H9 (cell line): ENCODE measurements at regions not wholly inside any gene's neighbourhood (a gene's known extent, or its start where the extent isn't known, plus 50 kb on each side); places are given as distances from the start of the nearest gene placed in this dataset.

Source experiments
- DNase-seq: peaks from one replicate; pipeline ENCODE4 v3.0.0-alpha.2; 2017
- H2AFZ ChIP-seq: one replicate; pipeline ENCODE4 v1.6.1; 2013; ENCODE audit warnings: mild to moderate bottlenecking, low read length, control low read depth, moderate library complexity
- H2AK5ac ChIP-seq: 2 replicates; pipeline ENCODE4 v1.6.1; 2013; ENCODE audit warnings: low read length, control low read depth, mixed read lengths; ENCODE audit not compliant: insufficient read length
- H2BK120ac ChIP-seq: one replicate; pipeline ENCODE4 v1.6.1; 2013; ENCODE audit warnings: low read depth, mild to moderate bottlenecking, low read length, control low read depth, inconsistent platforms; ENCODE audit not compliant: poor library complexity, severe bottlenecking
- H2BK12ac ChIP-seq: 2 replicates; pipeline ENCODE4 v1.6.1; 2013; ENCODE audit warnings: low read length, control low read depth, mixed read lengths, low read depth; ENCODE audit not compliant: insufficient read length
- H2BK15ac ChIP-seq: 2 replicates; pipeline ENCODE4 v1.6.1; 2013; ENCODE audit warnings: low read depth, low read length, control low read depth
- H2BK20ac ChIP-seq: one replicate; pipeline ENCODE4 v1.6.1; 2013; ENCODE audit warnings: low read depth, mild to moderate bottlenecking, low read length, control low read depth, inconsistent platforms; ENCODE audit not compliant: poor library complexity, severe bottlenecking
- H2BK5ac ChIP-seq: 2 replicates; pipeline ENCODE4 v1.6.1; 2013; ENCODE audit warnings: low read length, control low read depth, mixed read lengths; ENCODE audit not compliant: insufficient read length
- H3K14ac ChIP-seq: 2 replicates; pipeline ENCODE4 v1.6.1; 2013; ENCODE audit warnings: low read length, control low read depth; ENCODE audit not compliant: insufficient read depth
- H3K18ac ChIP-seq: 2 replicates; pipeline ENCODE4 v1.6.1; 2013; ENCODE audit warnings: low read depth, mild to moderate bottlenecking, mixed read lengths, low read length, control low read depth; ENCODE audit not compliant: insufficient read length
- H3K23ac ChIP-seq: 2 replicates; pipeline ENCODE4 v1.6.1; 2013; ENCODE audit warnings: low read length, control low read depth, mixed read lengths, low read depth; ENCODE audit not compliant: insufficient read length
- H3K23me2 ChIP-seq: 2 replicates; pipeline ENCODE4 v1.6.1; 2013; ENCODE audit warnings: low read depth, mild to moderate bottlenecking, mixed read lengths, low read length, control low read depth; ENCODE audit not compliant: insufficient read length, poor library complexity, severe bottlenecking
- H3K27ac ChIP-seq: 2 replicates; pipeline ENCODE4 v1.5.1; 2013; ENCODE audit warnings: low read length, control low read depth, mixed read lengths, low read depth; ENCODE audit not compliant: insufficient read length
- H3K27me3 ChIP-seq: 2 replicates; pipeline ENCODE4 v1.6.1; 2013; ENCODE audit warnings: low read length, control low read depth, inconsistent platforms; ENCODE audit not compliant: insufficient read depth
- H3K4ac ChIP-seq: 2 replicates; pipeline ENCODE4 v1.6.1; 2013; ENCODE audit warnings: low read depth, mild to moderate bottlenecking, control low read depth, inconsistent platforms, low read length, moderate library complexity
- H3K4me1 ChIP-seq: 2 replicates; pipeline ENCODE4 v1.6.1; 2013; ENCODE audit warnings: low read length, control low read depth, inconsistent platforms; ENCODE audit not compliant: insufficient read depth
- H3K4me2 ChIP-seq: 2 replicates; pipeline ENCODE4 v1.6.1; 2013; ENCODE audit warnings: low read length, control low read depth, mixed read lengths; ENCODE audit not compliant: insufficient read length, insufficient read depth
- H3K56ac ChIP-seq: 2 replicates; pipeline ENCODE4 v1.6.1; 2013; ENCODE audit warnings: low read depth, mild to moderate bottlenecking, mixed read lengths, low read length, control low read depth; ENCODE audit not compliant: insufficient read length
- H3K79me1 ChIP-seq: 2 replicates; pipeline ENCODE4 v1.6.1; 2013; ENCODE audit warnings: low read depth, mild to moderate bottlenecking, moderate library complexity, low read length, control low read depth, inconsistent platforms; ENCODE audit not compliant: insufficient read depth, poor library complexity, severe bottlenecking
- H3K79me2 ChIP-seq: 2 replicates; pipeline ENCODE4 v1.6.1; 2013; ENCODE audit warnings: low read length, control low read depth, inconsistent platforms; ENCODE audit not compliant: insufficient read depth
- H3K9ac ChIP-seq: 2 replicates; pipeline ENCODE4 v1.6.1; 2013; ENCODE audit warnings: low read length, control low read depth, mixed read lengths; ENCODE audit not compliant: insufficient read length; ENCODE audit errors: extremely low read depth
- H3K9me3 ChIP-seq: one replicate; pipeline ENCODE4 v1.6.1; 2013; ENCODE audit warnings: low read depth, low read length, inconsistent platforms; ENCODE audit not compliant: control insufficient read depth
- H3T11ph ChIP-seq: one replicate; pipeline ENCODE4 v1.6.1; 2013; ENCODE audit warnings: mild to moderate bottlenecking, low read length, control low read depth, inconsistent platforms
- H4K20me1 ChIP-seq: one replicate; pipeline ENCODE4 v1.6.1; 2013; ENCODE audit not compliant: control insufficient read depth, insufficient read length, insufficient read depth
- H4K5ac ChIP-seq: 2 replicates; pipeline ENCODE4 v1.6.1; 2013; ENCODE audit warnings: low read depth, mild to moderate bottlenecking, mixed read lengths, low read length, control low read depth; ENCODE audit not compliant: insufficient read length
- H4K8ac ChIP-seq: replicated peaks from 2 replicates; pipeline ENCODE4 v1.6.1; 2013; ENCODE audit warnings: low read length, control low read depth, mixed read lengths, low read depth; ENCODE audit not compliant: insufficient read length
- H4K91ac ChIP-seq: 2 replicates; pipeline ENCODE4 v1.6.1; 2013; ENCODE audit warnings: low read depth, mild to moderate bottlenecking, moderate library complexity, mixed read lengths, low read length, control low read depth; ENCODE audit not compliant: insufficient read length
- H3K27ac Mint-ChIP-seq, 3 experiments: 2 replicates in 2 of 3; 3 replicates in 1 of 3; pipeline ENCODE4 v1.8.0; 2020 to 2021; ENCODE audit warnings: mixed read lengths in 3 of 3, mild to moderate bottlenecking in 1 of 3, moderate library complexity in 1 of 3
- H3K27me3 Mint-ChIP-seq: 2 replicates; pipeline ENCODE4 v1.8.0; 2021; ENCODE audit warnings: low read depth, mild to moderate bottlenecking, moderate library complexity, mixed read lengths
- H3K36me3 Mint-ChIP-seq, 3 experiments: 2 replicates in 2 of 3; 3 replicates in 1 of 3; pipeline ENCODE4 v1.8.0; 2020 to 2021; ENCODE audit warnings: low read depth in 3 of 3, mixed read lengths in 3 of 3; ENCODE audit not compliant: insufficient read depth in 1 of 3
- H3K4me1 Mint-ChIP-seq, 2 experiments: 2 replicates each; pipeline ENCODE4 v1.8.0; 2020; ENCODE audit warnings: mixed read lengths in 2 of 2
- H3K4me3 Mint-ChIP-seq, 2 experiments: 2 replicates in 1 of 2; 3 replicates in 1 of 2; pipeline ENCODE4 v1.8.0; 2020 to 2021; ENCODE audit warnings: mild to moderate bottlenecking in 2 of 2, mixed read lengths in 2 of 2, moderate library complexity in 1 of 2
- H3K9me3 Mint-ChIP-seq, 2 experiments: 2 replicates in 1 of 2; 3 replicates in 1 of 2; pipeline ENCODE4 v1.8.0; 2020; ENCODE audit warnings: mild to moderate bottlenecking in 2 of 2, mixed read lengths in 2 of 2, moderate library complexity in 1 of 2
- WGBS: extraction: QIAGEN DNeasy Blood & Tissue Kit; methylation state at CpG from one replicate; pipeline ENCODE4 v1.1.7; 2013; ENCODE audit warnings: missing lambda C conversion rate, low lambda C conversion rate, mixed read lengths; ENCODE audit not compliant: insufficient read length; ENCODE audit errors: extremely low coverage; 5-methylcytosine and 5-hydroxymethylcytosine counted together
- TF ChIP-seq, protein P1 (sequence below): fragments of 200-600 bp; sonication (generic); conservative IDR thresholded peaks from 3 replicates; pipeline ENCODE4 v1.8.0; 2021; ENCODE audit warnings: antibody characterized with exemption, mild to moderate bottlenecking

DNA sequence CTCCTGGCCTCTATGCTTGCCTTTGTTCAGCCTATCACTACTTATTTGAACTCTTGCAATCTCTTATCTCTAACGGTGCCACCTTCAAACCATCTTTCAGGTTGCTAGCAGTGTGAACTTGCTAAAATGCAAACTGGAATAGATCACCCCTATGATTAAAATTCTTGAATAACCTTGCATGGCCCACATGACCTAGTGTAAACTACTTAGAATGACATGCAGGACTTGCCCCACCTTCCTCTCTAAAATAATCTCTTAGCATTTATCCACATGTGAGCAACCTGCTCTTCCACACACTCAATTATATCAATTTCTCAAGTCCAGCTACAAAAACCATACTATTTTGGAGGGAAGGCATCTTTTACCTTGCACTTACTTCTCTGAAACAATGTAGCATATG, 137.6 kb downstream of the ETAA1 start:
- H3T11ph ChIP-seq: no peak overlapping the region
- no peaks in the 10 kb centered on the region for H3K79me1 ChIP-seq
- no peak overlapping the region for H4K8ac ChIP-seq
- H3K27ac ChIP-seq: no peak overlapping the region
- no peaks in the 10 kb centered on the region for H3K9me3 ChIP-seq
- H3K27ac Mint-ChIP-seq: no peak overlapping the region
- no peak overlapping the region for H2BK15ac ChIP-seq
- no peaks in the 10 kb centered on the region for H4K20me1 ChIP-seq
- no peaks in the 10 kb centered on the region for H3K23me2 ChIP-seq
- H3K4me2 ChIP-seq: no peak overlapping the region
- peaks cover 15 to 23% of the 10 kb centered on the region in 2 experiments for H3K9me3 Mint-ChIP-seq
- TF ChIP-seq, protein P1, sequence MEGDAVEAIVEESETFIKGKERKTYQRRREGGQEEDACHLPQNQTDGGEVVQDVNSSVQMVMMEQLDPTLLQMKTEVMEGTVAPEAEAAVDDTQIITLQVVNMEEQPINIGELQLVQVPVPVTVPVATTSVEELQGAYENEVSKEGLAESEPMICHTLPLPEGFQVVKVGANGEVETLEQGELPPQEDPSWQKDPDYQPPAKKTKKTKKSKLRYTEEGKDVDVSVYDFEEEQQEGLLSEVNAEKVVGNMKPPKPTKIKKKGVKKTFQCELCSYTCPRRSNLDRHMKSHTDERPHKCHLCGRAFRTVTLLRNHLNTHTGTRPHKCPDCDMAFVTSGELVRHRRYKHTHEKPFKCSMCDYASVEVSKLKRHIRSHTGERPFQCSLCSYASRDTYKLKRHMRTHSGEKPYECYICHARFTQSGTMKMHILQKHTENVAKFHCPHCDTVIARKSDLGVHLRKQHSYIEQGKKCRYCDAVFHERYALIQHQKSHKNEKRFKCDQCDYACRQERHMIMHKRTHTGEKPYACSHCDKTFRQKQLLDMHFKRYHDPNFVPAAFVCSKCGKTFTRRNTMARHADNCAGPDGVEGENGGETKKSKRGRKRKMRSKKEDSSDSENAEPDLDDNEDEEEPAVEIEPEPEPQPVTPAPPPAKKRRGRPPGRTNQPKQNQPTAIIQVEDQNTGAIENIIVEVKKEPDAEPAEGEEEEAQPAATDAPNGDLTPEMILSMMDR: no peak
- H2BK20ac ChIP-seq: no peak overlapping the region
- no peak overlapping the region for H3K9ac ChIP-seq
- H2BK5ac ChIP-seq: no peak overlapping the region
- H4K5ac ChIP-seq: no peak overlapping the region
- H3K4ac ChIP-seq: no peak overlapping the region
- H2AK5ac ChIP-seq: no peak overlapping the region
- H3K79me2 ChIP-seq: no peaks in the 10 kb centered on the region
- H3K23ac ChIP-seq: no peak overlapping the region
- no peaks in the 10 kb centered on the region for H3K27me3 ChIP-seq
- no peak overlapping the region for H2BK120ac ChIP-seq
- H2BK12ac ChIP-seq: no peak overlapping the region
- no peak for DNase-seq
- no peak overlapping the region for H3K56ac ChIP-seq
- H4K91ac ChIP-seq: no peak overlapping the region
- no peak overlapping the region for H3K14ac ChIP-seq
- no CpG with 5 or more reads among the region's 1 CpG for WGBS
- no peak overlapping the region for H3K4me3 Mint-ChIP-seq
- H3K27me3 Mint-ChIP-seq: no peaks in the 10 kb centered on the region; the same call in 1 of the 2 replicates
- no peak overlapping the region for H2AFZ ChIP-seq
- H3K4me1 Mint-ChIP-seq: no peaks in the 10 kb centered on the region
- no peak overlapping the region for H3K18ac ChIP-seq
- no peaks in the 10 kb centered on the region for H3K4me1 ChIP-seq
- no peaks in the 10 kb centered on the region; a peak in 1 of 7 replicates for H3K36me3 Mint-ChIP-seq
